DOHH2 (cell line): ENCODE measurements at regions not wholly inside any gene's neighbourhood (a gene's known extent, or its start where the extent isn't known, plus 50 kb on each side); places are given as distances from the start of the nearest gene placed in this dataset.

Source experiments
- H3F3A ChIP-seq: fragments of 200-600 bp; sonication (generic), shearing (Covaris generic); 2 replicates; pipeline ENCODE4 v1.6.0; 2016; ENCODE audit warnings: antibody characterized with exemption, mild to moderate bottlenecking; ENCODE audit not compliant: control insufficient read depth, insufficient read depth
- H3K27ac ChIP-seq: fragments of 200-600 bp; sonication (generic); 2 replicates; pipeline ENCODE4 v1.5.1; 2014; ENCODE audit warnings: low read depth, mild to moderate bottlenecking, low read length, moderate library complexity
- H3K27me3 ChIP-seq: fragments of 200-600 bp; sonication (generic); 2 replicates; pipeline ENCODE4 v1.6.1; 2014; ENCODE audit warnings: mild to moderate bottlenecking, low read length, mixed read lengths; ENCODE audit not compliant: control insufficient read depth
- H3K36me3 ChIP-seq: fragments of 200-600 bp; sonication (generic); 2 replicates; pipeline ENCODE4 v1.6.1; 2014; ENCODE audit warnings: mild to moderate bottlenecking, low read length, moderate library complexity, mixed read lengths; ENCODE audit not compliant: control insufficient read depth
- H3K4me1 ChIP-seq: fragments of 200-600 bp; sonication (generic); 2 replicates; pipeline ENCODE4 v1.6.1; 2014; ENCODE audit warnings: mild to moderate bottlenecking, low read length, mixed read lengths; ENCODE audit not compliant: control insufficient read depth
- H3K4me2 ChIP-seq: fragments of 200-600 bp; sonication (generic); 2 replicates; pipeline ENCODE4 v1.6.0; 2014; ENCODE audit warnings: mild to moderate bottlenecking, low read length, moderate library complexity
- H3K4me3 ChIP-seq: fragments of 200-600 bp; sonication (generic); 2 replicates; pipeline ENCODE4 v1.5.1; 2014; ENCODE audit warnings: mild to moderate bottlenecking, low read length, mixed read lengths
- H3K79me2 ChIP-seq: fragments of 200-600 bp; sonication (generic); 2 replicates; pipeline ENCODE4 v1.6.1; 2014; ENCODE audit warnings: mild to moderate bottlenecking, low read length, mixed read lengths; ENCODE audit not compliant: control insufficient read depth
- H3K9me2 ChIP-seq: fragments of 200-600 bp; sonication (generic); replicated peaks from 2 replicates; pipeline ENCODE4 v1.6.1; 2014; ENCODE audit warnings: mild to moderate bottlenecking, low read length, mixed read lengths; ENCODE audit not compliant: control insufficient read depth
- H3K9me3 ChIP-seq: fragments of 200-600 bp; sonication (generic); 2 replicates; pipeline ENCODE4 v1.6.1; 2014; ENCODE audit warnings: antibody characterized with exemption, low read length, mixed read lengths; ENCODE audit not compliant: control insufficient read depth, insufficient read depth
- H4K20me1 ChIP-seq: fragments of 200-600 bp; sonication (generic); 2 replicates; pipeline ENCODE4 v1.6.0; 2014; ENCODE audit warnings: low read depth, mild to moderate bottlenecking, antibody characterized with exemption, low read length, moderate library complexity; ENCODE audit not compliant: control insufficient read depth, insufficient read depth
- EZH2phosphoT487 ChIP-seq: fragments of 200-600 bp; sonication (generic); IDR thresholded peaks from 2 replicates; pipeline ENCODE4 v1.6.1; 2017; ENCODE audit warnings: borderline replicate concordance, mild to moderate bottlenecking, antibody characterized with exemption, low read length, moderate library complexity, mixed read lengths
- TF ChIP-seq, protein P1 (sequence below): fragments of 200-600 bp; sonication (generic); IDR thresholded peaks from one replicate; pipeline ENCODE4 v1.5.1; 2014; ENCODE audit warnings: antibody characterized with exemption, mild to moderate bottlenecking, low read depth, low read length; ENCODE audit not compliant: poor library complexity, severe bottlenecking

DNA sequence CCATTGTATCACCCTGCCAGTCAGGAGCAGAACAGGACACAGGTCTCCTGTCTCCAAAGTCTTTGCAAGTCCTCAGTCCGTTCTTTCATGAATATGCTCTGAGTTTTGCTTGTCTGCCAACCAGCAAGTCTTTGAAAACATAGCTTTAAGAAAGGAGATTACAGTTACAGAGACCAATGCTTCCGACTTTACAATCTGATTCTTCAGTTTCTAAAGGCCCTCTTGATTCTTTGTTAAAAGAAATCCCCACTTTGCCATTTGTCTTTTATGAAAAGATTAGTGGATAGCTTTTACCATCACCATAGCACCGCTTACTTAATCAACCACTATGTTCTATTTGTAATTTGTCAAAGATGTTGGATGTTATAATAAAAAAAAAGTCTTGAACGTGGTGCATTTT is 562.8 kb upstream of the BTBD3 start:
- H4K20me1 ChIP-seq, result no peaks in the 10 kb centered on the region
- H3K27ac ChIP-seq, result no peak overlapping the region
- no peaks in the 10 kb centered on the region for H3F3A ChIP-seq
- H3K4me2 ChIP-seq, result no peak overlapping the region
- H3K4me3 ChIP-seq, result no peak overlapping the region
- no peaks in the 10 kb centered on the region for H3K36me3 ChIP-seq
- H3K4me1 ChIP-seq, result no peaks in the 10 kb centered on the region
- no peaks in the 10 kb centered on the region for H3K9me3 ChIP-seq
- H3K9me2 ChIP-seq, result no peaks in the 10 kb centered on the region
- TF ChIP-seq EZH2phosphoT487, result no peak
- TF ChIP-seq, protein P1, sequence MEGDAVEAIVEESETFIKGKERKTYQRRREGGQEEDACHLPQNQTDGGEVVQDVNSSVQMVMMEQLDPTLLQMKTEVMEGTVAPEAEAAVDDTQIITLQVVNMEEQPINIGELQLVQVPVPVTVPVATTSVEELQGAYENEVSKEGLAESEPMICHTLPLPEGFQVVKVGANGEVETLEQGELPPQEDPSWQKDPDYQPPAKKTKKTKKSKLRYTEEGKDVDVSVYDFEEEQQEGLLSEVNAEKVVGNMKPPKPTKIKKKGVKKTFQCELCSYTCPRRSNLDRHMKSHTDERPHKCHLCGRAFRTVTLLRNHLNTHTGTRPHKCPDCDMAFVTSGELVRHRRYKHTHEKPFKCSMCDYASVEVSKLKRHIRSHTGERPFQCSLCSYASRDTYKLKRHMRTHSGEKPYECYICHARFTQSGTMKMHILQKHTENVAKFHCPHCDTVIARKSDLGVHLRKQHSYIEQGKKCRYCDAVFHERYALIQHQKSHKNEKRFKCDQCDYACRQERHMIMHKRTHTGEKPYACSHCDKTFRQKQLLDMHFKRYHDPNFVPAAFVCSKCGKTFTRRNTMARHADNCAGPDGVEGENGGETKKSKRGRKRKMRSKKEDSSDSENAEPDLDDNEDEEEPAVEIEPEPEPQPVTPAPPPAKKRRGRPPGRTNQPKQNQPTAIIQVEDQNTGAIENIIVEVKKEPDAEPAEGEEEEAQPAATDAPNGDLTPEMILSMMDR, result no peak
- no peaks in the 10 kb centered on the region for H3K27me3 ChIP-seq
- no peaks in the 10 kb centered on the region for H3K79me2 ChIP-seq

DNA sequence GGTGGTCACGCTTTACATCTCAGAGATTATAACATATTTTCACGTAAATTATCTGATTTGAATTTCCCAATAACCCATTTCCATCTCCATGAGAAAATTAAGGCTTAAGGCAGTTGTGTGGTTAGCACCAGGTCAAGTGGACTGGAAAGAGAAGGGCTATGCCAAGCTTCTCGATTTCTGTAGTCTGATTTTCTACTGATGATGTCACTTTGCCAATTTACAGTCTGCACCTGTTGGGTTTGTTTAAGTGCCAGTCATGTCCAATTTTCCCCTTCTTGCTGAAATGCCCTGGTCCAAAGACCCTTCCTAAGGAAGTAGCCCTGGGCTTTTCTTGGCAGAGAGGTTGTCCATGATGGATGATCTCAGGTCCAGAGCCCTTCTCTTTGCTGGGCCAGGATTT is 562.3 kb upstream of the BTBD3 start:
- no peak overlapping the region for H3K4me2 ChIP-seq
- TF ChIP-seq, protein P1, result no peak
- TF ChIP-seq EZH2phosphoT487, result no peak

DNA sequence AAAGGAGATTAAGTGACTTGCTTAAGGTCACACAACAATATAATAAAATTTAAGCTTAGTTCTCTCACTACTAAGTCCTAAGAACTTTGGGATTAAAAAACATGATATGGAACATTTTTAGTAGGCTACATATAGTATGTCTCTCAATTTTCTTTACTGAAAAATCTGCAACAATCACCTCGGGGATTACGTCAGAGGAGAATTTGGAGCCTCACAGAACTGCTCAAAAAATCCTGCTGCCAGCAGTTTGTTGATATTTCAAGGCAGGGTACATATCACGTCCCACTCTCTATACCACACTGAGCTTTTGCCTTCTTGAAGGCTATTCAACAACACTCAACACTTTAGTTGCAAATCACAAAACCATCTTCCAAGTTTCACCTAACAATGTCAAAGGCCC is 561.6 kb upstream of the BTBD3 start:
- no peaks in the 10 kb centered on the region for H3K36me3 ChIP-seq
- no peaks in the 10 kb centered on the region for H3K4me1 ChIP-seq
- no peaks in the 10 kb centered on the region for H3K9me2 ChIP-seq
- H3K4me2 ChIP-seq, result no peak overlapping the region
- no peaks in the 10 kb centered on the region for H4K20me1 ChIP-seq
- H3K9me3 ChIP-seq, result no peaks in the 10 kb centered on the region
- no peaks in the 10 kb centered on the region for H3K79me2 ChIP-seq
- H3F3A ChIP-seq, result no peaks in the 10 kb centered on the region
- no peak overlapping the region for H3K4me3 ChIP-seq
- H3K27ac ChIP-seq, result no peak overlapping the region
- TF ChIP-seq, protein P1, result no peak
- TF ChIP-seq EZH2phosphoT487, result no peak
- no peaks in the 10 kb centered on the region for H3K27me3 ChIP-seq

More for the DNA sequence above, 562.3 kb upstream of the BTBD3 start:
- H3K9me2 ChIP-seq, result no peaks in the 10 kb centered on the region
- H3K4me1 ChIP-seq, result no peaks in the 10 kb centered on the region
- H3K79me2 ChIP-seq, result no peaks in the 10 kb centered on the region
- H3K9me3 ChIP-seq, result no peaks in the 10 kb centered on the region
- no peak overlapping the region for H3K4me3 ChIP-seq
- H3K36me3 ChIP-seq, result no peaks in the 10 kb centered on the region
- no peaks in the 10 kb centered on the region for H3K27me3 ChIP-seq
- H3F3A ChIP-seq, result no peaks in the 10 kb centered on the region
- H3K27ac ChIP-seq, result no peak overlapping the region
- H4K20me1 ChIP-seq, result no peaks in the 10 kb centered on the region

DNA sequence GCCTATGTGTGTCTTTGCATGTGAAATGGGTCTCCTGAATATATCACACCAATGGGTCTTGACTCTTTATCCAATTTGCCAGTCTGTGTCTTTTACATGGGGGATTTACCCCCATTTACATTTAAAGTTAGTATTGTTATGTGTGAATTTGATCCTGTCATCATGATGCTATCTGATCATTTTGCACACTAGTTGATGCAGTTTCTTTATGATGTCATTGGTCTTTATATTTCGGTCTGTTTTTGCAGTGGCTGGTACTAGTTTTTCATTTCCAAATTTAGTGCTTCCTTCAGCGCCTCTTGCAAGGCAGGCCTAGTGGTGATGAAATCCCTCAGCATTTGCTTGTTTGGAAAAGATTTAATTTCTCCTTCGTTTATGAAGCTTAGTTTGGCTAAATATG is 555.2 kb upstream of the BTBD3 start:
- no peaks in the 10 kb centered on the region for H3K27me3 ChIP-seq
- H3K79me2 ChIP-seq, result no peaks in the 10 kb centered on the region
- no peaks in the 10 kb centered on the region for H3F3A ChIP-seq
- no peak for TF ChIP-seq EZH2phosphoT487
- no peaks in the 10 kb centered on the region for H3K9me2 ChIP-seq
- no peaks in the 10 kb centered on the region for H3K36me3 ChIP-seq
- H3K4me3 ChIP-seq, result no peak overlapping the region
- H4K20me1 ChIP-seq, result no peaks in the 10 kb centered on the region
- H3K9me3 ChIP-seq, result no peaks in the 10 kb centered on the region
- H3K27ac ChIP-seq, result no peak overlapping the region
- H3K4me1 ChIP-seq, result no peaks in the 10 kb centered on the region
- no peak overlapping the region for H3K4me2 ChIP-seq
